ENCODE measurements at regions not wholly inside any gene's neighbourhood (a gene's known extent, or its start where the extent isn't known, plus 50 kb on each side); places are given as distances from the start of the nearest gene placed in this dataset.
"Not testable (repeated sequence)": the region's sequence is repeated elsewhere in the genome, so short reads cannot be mapped to it uniquely, and the experiment has no call there.

- DNase-seq: no peak
Measured at GRCh38 chr16:76970087-76970744, 220.8 kb upstream of the MON1B start.

GRCh38 chr16:76970745-76971099, 220.3 kb upstream of the MON1B start:
- no peak for DNase-seq

- DNase-seq: no peak
Measured at GRCh38 chr16:76976101-76976500, 214.9 kb upstream of the MON1B start.

- DNase-seq: no peak
Measured at GRCh38 chr16:76976756-76977155, 214.2 kb upstream of the MON1B start.

GRCh38 chr16:76984196-76984595, 206.8 kb upstream of the MON1B start:
- no peak for DNase-seq

- no peak for DNase-seq
Measured at GRCh38 chr16:76985392-76986045, 205.5 kb upstream of the MON1B start.

GRCh38 chr16:76988526-76988925, 202.5 kb upstream of the MON1B start:
- DNase-seq: no peak

GRCh38 chr16:77002644-77003043, 188.3 kb upstream of the MON1B start:
- DNase-seq: no peak

- DNase-seq: no peak
Measured at GRCh38 chr16:77009453-77009852, 181.5 kb upstream of the MON1B start.

GRCh38 chr16:77014441-77014840, 176.5 kb upstream of the MON1B start:
- no peak for DNase-seq

GRCh38 chr16:77030600-77030999, 160.4 kb upstream of the MON1B start:
- no peak for DNase-seq

GRCh38 chr16:77033516-77033915, 157.5 kb upstream of the MON1B start:
- no peak for DNase-seq

- DNase-seq: no peak
Measured at GRCh38 chr16:77035361-77035760, 155.6 kb upstream of the MON1B start.

GRCh38 chr16:77037696-77038347, 153.2 kb upstream of the MON1B start:
- no peak for DNase-seq

GRCh38 chr16:77041468-77041867, 149.5 kb upstream of the MON1B start:
- DNase-seq: no peak

- DNase-seq: no peak
Measured at GRCh38 chr16:77043076-77043475, 147.9 kb upstream of the MON1B start.

- no peak for DNase-seq
Measured at GRCh38 chr16:77046206-77046605, 144.8 kb upstream of the MON1B start.

- no peak for DNase-seq
Measured at GRCh38 chr16:77048085-77048484, 142.9 kb upstream of the MON1B start.

GRCh38 chr16:77049577-77049976, 141.4 kb upstream of the MON1B start:
- DNase-seq: no peak

- DNase-seq: not testable (repeated sequence)
Measured at GRCh38 chr16:77056597-77056996, 134.4 kb upstream of the MON1B start.

GRCh38 chr16:77057161-77057774, 133.7 kb upstream of the MON1B start:
- no peak for DNase-seq

- DNase-seq: no peak
Measured at GRCh38 chr16:77059446-77059845, 131.5 kb upstream of the MON1B start.

All from anterior cingulate cortex (tissue), 58 donors.